ENCODE measurements at regions not wholly inside any gene's neighbourhood (a gene's known extent, or its start where the extent isn't known, plus 50 kb on each side); places are given as distances from the start of the nearest gene placed in this dataset.

DNA sequence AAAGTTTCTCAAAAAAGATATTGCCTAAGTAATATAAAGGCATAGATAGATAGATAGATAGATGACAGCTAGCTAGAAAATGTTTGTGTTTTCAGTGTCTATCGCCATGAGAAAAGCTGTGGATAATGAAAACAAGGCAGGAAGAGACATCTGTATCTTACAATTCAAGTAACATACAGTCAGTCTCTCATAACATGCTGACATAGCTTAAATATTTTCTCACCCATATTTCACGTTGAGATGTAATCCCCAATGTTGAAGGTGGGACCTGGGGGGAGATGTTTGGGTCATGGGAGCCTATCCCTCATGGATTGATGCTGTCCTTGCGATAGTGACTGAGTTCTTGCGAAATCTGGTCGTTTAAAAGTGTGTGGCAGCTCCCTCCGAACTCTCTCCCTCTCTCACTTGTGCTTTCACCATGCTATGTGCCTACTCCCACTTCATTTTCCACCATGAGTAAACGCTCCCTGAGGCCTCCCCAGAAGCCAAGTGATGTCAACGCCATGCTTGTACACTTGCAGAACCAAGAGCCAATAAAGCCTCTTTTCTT, 856.8 kb upstream of the ADAMTS5 start:
- no peak overlapping the region for H3K27ac ChIP-seq
- TF ChIP-seq CTCF (conservative IDR thresholded peaks at IDR 0.05) (no peak), ZFX (IDR thresholded peaks at IDR 0.05) (no peak)

- H3K27ac ChIP-seq, result no peak overlapping the region
- TF ChIP-seq ZFX (IDR thresholded peaks at IDR 0.05), result no peak
- TF ChIP-seq CTCF (conservative IDR thresholded peaks at IDR 0.05), result no peak
These were observed 853.5 kb upstream of the ADAMTS5 start for GRCh38 chr21:27820342-27820741.

DNA sequence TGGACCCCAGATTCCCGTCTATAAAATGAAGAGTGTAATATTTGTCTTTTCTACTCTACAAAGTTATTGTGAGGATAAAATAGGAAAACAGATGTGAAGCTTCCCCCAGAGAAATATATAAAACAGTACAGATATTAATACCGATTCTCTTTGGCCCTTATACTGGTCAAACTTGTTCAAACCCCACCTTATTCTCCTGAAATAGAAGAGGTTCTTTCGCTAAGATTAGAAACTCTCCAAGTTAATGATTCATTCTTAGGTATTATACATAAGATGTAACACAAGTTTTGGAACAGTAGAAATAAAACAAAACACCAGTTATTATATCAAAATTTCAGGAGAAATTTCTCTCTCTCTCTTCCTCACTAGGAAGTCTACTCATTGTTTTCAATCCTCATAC, 852.4 kb upstream of the ADAMTS5 start:
- H3K27ac ChIP-seq, result no peak overlapping the region
- no peak for TF ChIP-seq CTCF (conservative IDR thresholded peaks at IDR 0.05)
- TF ChIP-seq ZFX (IDR thresholded peaks at IDR 0.05), result no peak

GRCh38 chr21:27818847-27819246, 852.0 kb upstream of the ADAMTS5 start:
- H3K27ac ChIP-seq, result no peak overlapping the region
- TF ChIP-seq CTCF (conservative IDR thresholded peaks at IDR 0.05) (no peak), ZFX (IDR thresholded peaks at IDR 0.05) (no peak)

GRCh38 chr21:27817902-27818623, 851.2 kb upstream of the ADAMTS5 start:
- TF ChIP-seq ZFX (IDR thresholded peaks at IDR 0.05), result no peak
- no peak for TF ChIP-seq CTCF (conservative IDR thresholded peaks at IDR 0.05)
- H3K27ac ChIP-seq, result no peak overlapping the region

DNA sequence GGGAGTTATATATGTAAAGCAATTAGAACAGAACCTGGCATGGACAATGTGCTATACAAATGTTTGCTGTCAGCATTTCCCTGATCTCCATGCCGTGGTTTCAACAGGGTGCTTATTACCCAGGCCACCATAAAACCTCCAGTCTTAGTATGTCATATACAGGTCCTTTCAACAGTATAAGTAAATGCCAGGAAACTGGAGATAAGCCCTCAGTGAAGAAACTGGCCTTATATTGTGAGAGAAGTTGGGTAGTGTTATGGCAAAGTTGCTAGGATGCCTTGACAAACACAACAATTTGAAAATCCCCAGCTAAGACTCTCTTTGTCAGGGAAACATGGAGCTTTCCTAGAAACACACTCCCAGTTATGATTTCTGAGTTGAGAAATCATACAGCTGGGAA, 850.2 kb upstream of the ADAMTS5 start:
- H3K27ac ChIP-seq, result no peak overlapping the region
- TF ChIP-seq CTCF (conservative IDR thresholded peaks at IDR 0.05) (no peak), ZFX (IDR thresholded peaks at IDR 0.05) (no peak)

DNA sequence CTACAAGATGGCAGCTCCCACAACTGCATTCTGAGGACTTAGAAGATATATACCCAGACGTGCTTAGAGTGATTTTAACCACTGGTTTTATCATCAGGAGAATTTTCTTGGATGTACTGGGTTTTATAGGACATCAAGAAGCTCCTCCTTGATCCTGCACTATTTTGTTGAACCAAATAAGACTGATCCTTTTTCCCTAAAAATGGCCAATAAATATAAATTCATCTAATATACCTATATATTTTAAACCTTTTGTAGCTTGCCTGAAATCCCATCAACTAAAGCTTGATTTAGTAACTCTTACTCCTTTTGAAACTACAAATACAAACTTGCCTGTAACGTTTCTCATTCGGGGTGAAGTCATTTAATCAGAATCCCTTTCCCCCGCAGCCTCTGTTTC, 849.4 kb upstream of the ADAMTS5 start:
- H3K27ac ChIP-seq, result no peak overlapping the region
- no peak for TF ChIP-seq ZFX (IDR thresholded peaks at IDR 0.05)
- TF ChIP-seq CTCF (conservative IDR thresholded peaks at IDR 0.05), result no peak
